ENCODE measurements at regions not wholly inside any gene's neighbourhood (a gene's known extent, or its start where the extent isn't known, plus 50 kb on each side); places are given as distances from the start of the nearest gene placed in this dataset.

- TF ChIP-seq CTCF (IDR thresholded peaks at IDR 0.05; ENCODE audit: insufficient read depth, low read depth, low read length), result no peak
- TF ChIP-seq EZH2 (IDR thresholded peaks at IDR 0.05; ENCODE audit: insufficient read depth, low read length), result no peak
Observed at GRCh38 chr7:156238366-156239133, 402.0 kb upstream of the RNF32 start.
